ENCODE measurements at regions not wholly inside any gene's neighbourhood (a gene's known extent, or its start where the extent isn't known, plus 50 kb on each side); places are given as distances from the start of the nearest gene placed in this dataset.

- no peak for DNase-seq
Measured at GRCh38 chr6:126529637-126530362, 189.9 kb downstream of the CENPW start.

DNA sequence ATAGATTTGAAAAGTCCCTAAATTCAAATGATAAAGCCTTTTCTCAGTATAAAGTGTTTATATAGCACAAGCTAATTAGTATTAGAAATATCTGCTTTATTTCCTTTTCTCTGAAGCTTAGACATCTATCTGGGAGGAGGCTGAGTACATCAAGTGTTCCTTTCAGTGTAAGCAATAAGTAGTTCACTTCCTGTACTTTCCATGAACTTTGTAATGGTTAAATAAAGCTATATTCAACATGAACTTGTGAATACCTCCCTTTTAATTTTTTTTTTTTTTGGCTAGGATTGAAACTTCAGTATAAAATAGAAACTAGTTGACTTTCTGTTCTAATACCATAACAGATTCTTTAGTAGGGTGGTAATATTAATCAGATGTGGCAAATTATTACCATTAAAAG lies 190.9 kb downstream of the CENPW start:
- no peak for DNase-seq

DNA sequence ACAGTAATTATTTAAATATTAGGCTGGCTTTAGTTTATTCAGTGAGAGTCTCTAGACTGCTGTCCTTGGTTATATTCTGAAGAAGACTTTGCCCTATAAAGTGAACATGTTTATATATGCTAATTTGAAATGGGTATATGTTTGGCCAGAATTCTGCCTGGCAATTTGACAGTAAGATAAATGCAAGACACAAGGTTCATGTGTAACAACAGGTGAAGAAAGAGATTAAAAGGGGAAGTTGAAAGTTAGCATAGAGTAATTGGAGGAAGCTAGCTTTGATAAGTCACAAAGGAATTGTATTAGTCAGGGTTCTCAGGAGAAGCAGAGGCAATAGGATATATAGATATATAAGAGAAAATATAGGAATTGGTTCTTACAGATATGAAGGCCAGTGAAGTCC lies 191.4 kb downstream of the CENPW start:
- no peak for DNase-seq

GRCh38 chr6:126531840-126532239 lies 191.9 kb downstream of the CENPW start:
- no peak for DNase-seq

DNA sequence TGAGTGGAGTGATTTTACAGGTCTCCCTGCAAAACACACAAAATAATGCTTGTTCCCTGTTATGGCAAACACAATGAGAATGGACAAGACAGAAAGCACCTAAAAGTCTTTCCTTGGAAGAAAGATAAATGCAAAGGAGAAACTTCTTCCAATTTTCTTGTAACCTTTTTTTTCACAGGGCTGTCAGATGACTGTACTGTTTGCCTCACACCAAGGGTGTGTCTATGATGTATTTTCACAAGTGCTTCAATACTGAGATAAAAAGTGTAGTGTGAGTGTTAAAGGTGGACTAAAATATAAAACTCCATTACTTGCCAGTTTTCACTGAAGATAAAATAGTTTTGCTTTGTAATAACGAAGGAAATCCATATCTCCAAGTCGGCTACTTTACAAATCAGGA lies 194.5 kb downstream of the CENPW start:
- no peak for DNase-seq

GRCh38 chr6:126535138-126535537 lies 195.2 kb downstream of the CENPW start:
- DNase-seq = no peak

GRCh38 chr6:126535595-126535994 lies 195.7 kb downstream of the CENPW start:
- no peak for DNase-seq

DNA sequence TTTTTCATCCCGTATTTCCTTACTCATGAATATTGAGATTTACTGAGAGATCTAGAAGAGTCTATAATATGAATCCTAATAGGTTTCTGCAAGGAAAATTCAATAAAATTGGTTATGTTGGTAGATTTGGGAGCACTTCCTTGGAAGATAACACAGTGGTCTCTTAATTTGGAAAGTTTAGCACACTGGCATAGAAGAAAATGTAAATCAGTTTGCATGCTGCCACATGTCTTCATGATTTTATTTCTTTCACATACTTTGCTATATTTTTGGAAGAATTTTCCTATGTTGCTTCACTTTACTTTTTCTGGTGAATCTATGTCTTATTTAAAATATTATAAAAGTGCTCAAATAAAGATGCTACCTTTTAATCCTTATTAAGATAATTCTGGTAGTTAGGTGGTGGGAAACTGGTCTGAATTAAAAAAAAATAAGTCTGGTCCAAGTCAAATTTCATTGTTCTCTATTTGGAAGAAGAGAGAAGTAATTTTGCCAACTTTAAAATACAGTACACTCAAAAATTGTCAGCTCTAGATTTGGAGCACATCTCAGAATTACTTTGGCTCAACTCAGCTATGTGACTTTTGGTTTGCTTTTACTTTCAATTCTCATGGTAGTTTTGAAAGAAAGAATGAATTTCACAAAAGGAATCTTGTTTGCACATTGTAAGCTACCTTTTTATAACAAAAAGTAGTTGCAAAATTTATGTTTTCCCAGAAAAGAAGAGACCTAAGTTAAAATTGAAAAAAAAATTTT lies 197.3 kb downstream of the CENPW start:
- DNase-seq = no peak

GRCh38 chr6:126539022-126539421 lies 199.1 kb downstream of the CENPW start:
- DNase-seq = no peak

- no peak for DNase-seq
Measured at GRCh38 chr6:126540161-126540560, 200.2 kb downstream of the CENPW start.

- DNase-seq = no peak
Measured at GRCh38 chr6:126541806-126542491, 202.0 kb downstream of the CENPW start.

GRCh38 chr6:126546541-126547120 lies 206.7 kb downstream of the CENPW start:
- no peak for DNase-seq

DNA sequence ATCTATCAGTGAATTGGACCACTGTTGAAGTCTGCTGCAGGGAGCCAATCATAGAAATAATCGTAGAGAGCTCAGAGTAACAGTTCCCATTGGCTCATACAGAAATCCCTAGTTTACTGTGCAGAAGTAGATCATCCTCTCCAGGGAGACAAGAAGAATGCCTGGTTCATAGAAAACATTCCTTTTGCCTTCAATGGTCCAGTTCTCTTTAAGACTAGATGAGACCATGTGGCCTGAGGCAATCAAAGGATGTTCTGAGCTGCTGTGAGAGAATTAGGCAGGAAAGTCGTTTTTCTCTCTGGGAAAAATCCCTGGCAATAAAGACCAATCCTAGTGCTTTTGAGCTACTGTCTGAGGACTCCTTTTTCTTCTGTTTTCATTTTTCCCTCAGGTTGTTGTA lies 208.4 kb downstream of the CENPW start:
- no peak for DNase-seq

- DNase-seq = no peak
Measured at GRCh38 chr6:126550323-126550722, 210.4 kb downstream of the CENPW start.

DNA sequence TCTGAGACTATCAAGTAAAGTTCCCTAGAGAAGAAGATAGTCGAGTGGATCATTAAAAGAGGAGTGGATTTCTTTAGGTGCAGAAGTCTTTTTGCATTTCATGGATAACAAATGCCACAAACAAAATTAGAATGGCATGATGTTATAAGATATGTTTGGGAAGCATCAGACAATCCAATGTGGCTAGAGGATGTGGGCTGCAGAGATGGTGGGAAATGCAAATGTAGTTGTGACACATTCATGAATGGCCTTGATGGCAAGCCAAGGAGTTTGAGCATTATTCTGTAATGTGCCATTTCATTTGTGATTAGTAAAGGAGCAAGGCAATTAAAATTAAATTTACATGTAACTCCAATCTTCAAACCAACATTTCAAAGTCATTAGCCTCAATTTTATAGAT lies 211.9 kb downstream of the CENPW start:
- no peak for DNase-seq

DNA sequence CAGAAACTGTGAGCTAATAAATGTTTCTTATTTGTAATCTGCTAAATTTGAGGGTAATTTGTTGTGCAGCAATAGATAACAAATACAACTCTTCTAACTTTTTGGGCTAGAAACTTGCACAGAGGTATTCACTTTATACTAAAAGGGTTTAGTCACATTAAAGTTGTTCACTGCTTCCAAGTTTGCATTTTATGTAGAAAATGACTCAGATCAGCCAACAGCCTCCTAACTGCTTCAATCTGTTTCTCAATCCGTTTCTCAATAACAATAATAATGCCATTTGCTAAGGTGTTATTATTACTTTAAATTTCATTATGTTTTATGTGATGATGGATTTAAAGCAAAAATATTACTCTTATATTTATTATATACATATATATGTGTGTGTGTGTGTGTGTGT lies 213.9 kb downstream of the CENPW start:
- DNase-seq = no peak

DNA sequence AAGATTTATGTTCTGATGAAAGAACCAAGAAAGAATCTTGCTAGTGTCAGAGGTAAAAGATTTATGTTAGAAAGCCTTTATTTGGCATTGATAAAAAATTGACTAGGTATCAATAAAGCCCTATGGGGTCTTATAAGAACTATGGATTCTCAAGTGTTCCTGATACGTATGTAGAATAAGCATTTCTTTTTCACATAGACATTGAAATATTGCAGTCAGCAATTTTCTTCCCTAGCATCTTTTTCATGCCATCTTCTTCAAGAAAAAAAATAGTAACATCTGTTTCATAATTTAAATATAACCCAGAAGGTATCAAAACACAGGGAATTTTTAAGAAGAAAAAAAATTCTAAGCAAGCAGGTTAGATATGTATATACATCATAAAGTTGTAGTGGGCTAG lies 230.6 kb downstream of the CENPW start:
- no peak for DNase-seq

- DNase-seq = no peak
Measured at GRCh38 chr6:126574301-126574700, 234.4 kb downstream of the CENPW start.

DNA sequence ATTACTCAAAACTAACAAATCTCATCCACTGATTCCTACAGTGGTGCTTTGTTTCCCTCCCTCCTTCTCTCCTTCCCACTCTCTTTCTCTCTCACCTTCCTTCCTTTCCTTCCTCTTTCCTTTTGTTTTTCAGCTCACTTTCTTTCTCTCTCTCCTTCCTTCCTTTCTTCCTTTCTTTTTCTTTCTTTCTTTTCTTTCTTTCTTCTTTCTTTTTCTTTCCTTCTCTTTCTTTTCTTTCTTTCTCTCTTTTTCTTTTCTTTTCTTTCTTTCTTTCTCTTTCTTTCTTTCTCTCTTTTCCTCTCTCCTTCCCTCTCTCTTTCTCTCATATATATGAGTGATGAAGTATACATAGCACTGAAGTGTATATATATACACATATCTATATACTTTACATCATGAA lies 241.4 kb downstream of the CENPW start:
- DNase-seq = no peak

DNA sequence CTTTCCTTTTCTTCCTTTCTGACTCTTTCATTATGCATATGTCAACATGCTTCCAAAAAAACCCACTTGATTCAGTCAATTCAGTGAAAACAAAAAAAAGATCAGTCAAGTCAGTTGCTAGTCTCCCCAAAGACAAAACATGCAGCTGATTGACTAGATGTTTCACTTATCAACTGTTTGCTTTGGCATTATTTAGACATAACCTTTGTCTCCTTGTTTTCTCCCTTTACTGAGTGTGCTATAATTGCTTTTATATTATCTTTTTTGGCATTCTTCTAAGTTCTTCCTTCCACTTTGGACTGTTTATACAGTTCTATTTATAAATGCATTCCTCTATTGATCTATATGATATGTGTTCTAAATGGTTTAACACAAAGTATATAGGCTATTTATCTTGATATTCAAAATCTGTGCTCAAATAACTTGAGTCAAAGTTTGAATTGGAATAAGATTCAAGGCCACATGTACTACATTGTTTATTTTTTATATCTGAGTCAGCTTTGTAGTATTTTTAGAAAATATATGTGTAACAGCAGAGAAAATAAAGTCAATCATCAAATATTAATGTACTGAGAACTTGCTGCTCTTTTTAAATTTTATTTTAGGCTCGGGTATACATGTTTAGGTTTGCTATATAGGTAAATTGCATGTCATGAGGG lies 260.5 kb downstream of the CENPW start:
- DNase-seq = no peak

DNA sequence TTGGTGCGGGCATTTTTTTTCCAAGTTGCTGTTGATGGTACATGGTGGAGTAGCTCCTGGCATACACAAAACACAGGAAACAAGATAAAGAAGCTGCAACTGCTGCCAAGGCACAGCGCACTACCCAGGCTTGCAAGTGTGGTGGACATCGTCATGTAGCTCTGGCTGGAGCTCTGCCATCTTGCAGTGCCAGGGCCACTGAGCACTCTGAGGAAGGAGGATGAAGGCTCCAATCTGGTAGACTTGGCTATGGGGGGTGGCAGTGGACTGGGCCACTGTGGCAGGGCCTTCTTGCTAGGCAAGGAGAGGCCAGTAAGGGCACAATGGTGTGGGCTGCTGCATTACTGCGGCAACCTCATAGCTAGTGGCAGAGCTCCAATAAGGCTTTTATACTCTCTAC lies 263.5 kb downstream of the CENPW start:
- DNase-seq = no peak

DNA sequence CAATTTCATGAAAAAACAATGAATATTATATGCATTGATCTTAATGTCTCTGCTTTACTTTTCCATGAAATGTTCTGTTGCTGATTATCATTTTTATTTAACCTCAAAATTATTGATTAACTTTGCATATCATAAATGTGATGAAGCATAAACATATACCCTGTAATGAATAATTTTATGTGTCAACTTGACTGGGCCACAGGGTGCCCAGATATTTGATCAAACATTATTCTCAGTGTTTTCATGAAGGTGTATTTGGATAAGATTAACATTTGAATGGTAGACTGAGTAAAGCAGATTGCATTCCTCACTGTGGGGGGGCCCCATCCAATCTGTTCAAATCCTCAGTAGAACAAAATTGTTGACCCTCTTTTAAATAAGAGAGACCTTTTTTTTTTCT lies 265.2 kb downstream of the CENPW start:
- no peak for DNase-seq

DNA sequence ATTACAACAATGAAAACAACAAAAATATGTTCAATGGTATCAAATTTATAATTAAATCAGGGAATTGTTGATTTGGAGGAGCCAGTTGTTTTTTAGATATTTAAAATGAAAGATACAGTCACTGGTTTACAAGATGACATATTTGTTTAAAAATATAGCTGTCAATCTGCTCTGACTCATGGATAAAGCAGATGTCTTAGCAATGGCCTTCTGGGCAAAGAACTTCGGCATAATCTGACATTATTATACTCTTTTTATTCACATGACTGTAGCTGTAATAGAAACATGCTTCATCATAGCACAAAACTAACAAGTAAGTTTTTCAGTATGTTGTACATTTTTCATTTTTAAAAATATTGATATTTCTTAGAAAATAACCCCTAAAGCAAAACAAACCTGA lies 267.4 kb downstream of the CENPW start:
- no peak for DNase-seq

Measured in stimulated activated CD4-positive, alpha-beta T cell treated with anti-CD3 and anti-CD28 coated beads, Interleukin-2, amount 100 ng/mL, for 24 hours (primary cell).